Lung microvascular endothelial cell (primary cell): ENCODE measurements at regions not wholly inside any gene's neighbourhood (a gene's known extent, or its start where the extent isn't known, plus 50 kb on each side); places are given as distances from the start of the nearest gene placed in this dataset.
"Not testable (repeated sequence)": the region's sequence is repeated elsewhere in the genome, so short reads cannot be mapped to it uniquely, and the experiment has no call there.

Experiments used
- DNase-seq, 2 donors: peaks; one replicate each; pipeline versions ENCODE4 v3.0.0 to v3.0.0-alpha.2; 2010; ENCODE audit warnings: low read depth in 2 of 2

GRCh38 chrX:73961867-73962266, 109.4 kb upstream of the XIST start:
- not testable (repeated sequence) for DNase-seq

- DNase-seq, result peak; percentile 10 to 34
These were observed 92.0 kb upstream of the XIST start for GRCh38 chrX:73944563-73944908.

- DNase-seq, result peak; percentile 92 to 96
These were observed 91.4 kb upstream of the XIST start for GRCh38 chrX:73943693-73944562.

- DNase-seq, result peak in 1 of 2 donors; percentile 31
These were observed 88.5 kb upstream of the XIST start for GRCh38 chrX:73940893-73941470.

- DNase-seq, result not testable (repeated sequence)
These were observed 85.3 kb upstream of the XIST start for GRCh38 chrX:73937843-73938242.

GRCh38 chrX:73932522-73932921, 80.0 kb upstream of the XIST start:
- DNase-seq, result no peak

GRCh38 chrX:73930300-73930699, 77.8 kb upstream of the XIST start:
- peak; percentile 48 to 62 for DNase-seq

- DNase-seq, result peak in 1 of 2 donors; percentile 27
These were observed 70.4 kb upstream of the XIST start for GRCh38 chrX:73922856-73923455.

- DNase-seq, result peak in 1 of 2 donors; percentile 91
These were observed 64.6 kb upstream of the XIST start for GRCh38 chrX:73916931-73917667.

GRCh38 chrX:73916489-73916888, 64.0 kb upstream of the XIST start:
- no peak for DNase-seq

- peak in 1 of 2 donors; percentile 53 for DNase-seq
These were observed 62.3 kb upstream of the XIST start for GRCh38 chrX:73914792-73915191.

GRCh38 chrX:73913580-73913979, 61.1 kb upstream of the XIST start:
- DNase-seq, result peak; percentile 71 to 72

- not testable (repeated sequence) for DNase-seq
These were observed 59.4 kb upstream of the XIST start for GRCh38 chrX:73911946-73912345.

GRCh38 chrX:73905749-73906374, 53.3 kb upstream of the XIST start:
- DNase-seq, result not testable (repeated sequence)

- peak; percentile 49 to 73 for DNase-seq
These were observed 51.4 kb upstream of the XIST start for GRCh38 chrX:73903941-73904340.
